HL-60 (cell line): ENCODE measurements at regions not wholly inside any gene's neighbourhood (a gene's known extent, or its start where the extent isn't known, plus 50 kb on each side); places are given as distances from the start of the nearest gene placed in this dataset.

Source experiments
- GABPA ChIP-seq: IDR thresholded peaks from 2 replicates; pipeline ENCODE4 v1.6.1; 2012; ENCODE audit warnings: low read depth
- POLR2AphosphoS5 ChIP-seq: IDR thresholded peaks from 2 replicates; pipeline ENCODE4 v1.6.1; 2012; ENCODE audit warnings: low read depth
- REST ChIP-seq: IDR thresholded peaks from 2 replicates; pipeline ENCODE4 v1.6.1; 2012; ENCODE audit warnings: low read depth; ENCODE audit not compliant: insufficient replicate concordance
- TF ChIP-seq, protein P1 (sequence below): IDR thresholded peaks from one replicate; pipeline ENCODE4 v1.5.1; 2011; ENCODE audit warnings: low read length, control low read depth, inconsistent platforms; ENCODE audit not compliant: insufficient read depth

DNA sequence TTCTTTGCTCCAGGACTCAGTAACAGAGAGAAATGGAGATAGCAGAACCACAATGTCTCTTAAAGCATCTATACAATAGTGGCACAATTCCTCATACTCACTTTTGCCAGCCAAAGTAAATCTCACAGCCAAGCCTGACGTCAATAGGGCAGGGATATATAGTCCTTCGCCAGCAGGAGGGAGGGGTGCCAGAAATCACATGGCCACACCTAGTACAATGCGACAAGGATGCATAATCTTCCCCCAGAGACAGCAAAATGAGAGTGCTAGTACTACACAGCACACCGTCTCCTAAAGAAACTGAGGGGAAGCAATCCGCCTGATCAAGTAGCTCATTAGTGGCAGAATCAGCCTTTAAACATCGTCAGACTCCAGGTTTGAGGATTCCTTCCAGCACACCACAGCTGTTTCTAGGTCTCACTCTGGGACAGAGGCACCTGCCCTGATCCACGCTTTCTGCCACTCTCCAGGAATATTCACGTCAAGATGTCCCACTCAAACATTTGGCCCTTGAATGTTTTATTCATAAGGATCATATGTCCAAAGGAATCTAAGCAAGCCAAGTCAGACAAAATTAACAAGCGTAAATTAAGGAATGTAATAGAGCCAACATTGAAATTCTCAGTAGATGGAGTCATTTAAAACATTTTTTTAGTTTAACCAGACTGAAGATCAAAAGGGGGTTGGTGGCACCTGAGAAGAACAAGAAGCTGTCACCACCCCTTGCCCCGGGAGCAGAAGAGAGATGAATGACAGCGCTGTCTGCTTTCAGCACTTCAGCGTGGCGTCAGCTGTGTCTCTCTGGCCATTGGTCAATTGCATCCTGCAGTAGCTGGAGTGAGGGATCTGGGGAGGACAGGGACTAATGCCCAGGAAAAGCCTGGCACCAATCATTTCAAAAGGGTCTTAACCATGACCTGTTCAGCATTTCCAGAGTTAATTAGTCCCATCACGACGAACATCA is 63.5 kb upstream of the SERP2 start:
- TF ChIP-seq, protein P1, sequence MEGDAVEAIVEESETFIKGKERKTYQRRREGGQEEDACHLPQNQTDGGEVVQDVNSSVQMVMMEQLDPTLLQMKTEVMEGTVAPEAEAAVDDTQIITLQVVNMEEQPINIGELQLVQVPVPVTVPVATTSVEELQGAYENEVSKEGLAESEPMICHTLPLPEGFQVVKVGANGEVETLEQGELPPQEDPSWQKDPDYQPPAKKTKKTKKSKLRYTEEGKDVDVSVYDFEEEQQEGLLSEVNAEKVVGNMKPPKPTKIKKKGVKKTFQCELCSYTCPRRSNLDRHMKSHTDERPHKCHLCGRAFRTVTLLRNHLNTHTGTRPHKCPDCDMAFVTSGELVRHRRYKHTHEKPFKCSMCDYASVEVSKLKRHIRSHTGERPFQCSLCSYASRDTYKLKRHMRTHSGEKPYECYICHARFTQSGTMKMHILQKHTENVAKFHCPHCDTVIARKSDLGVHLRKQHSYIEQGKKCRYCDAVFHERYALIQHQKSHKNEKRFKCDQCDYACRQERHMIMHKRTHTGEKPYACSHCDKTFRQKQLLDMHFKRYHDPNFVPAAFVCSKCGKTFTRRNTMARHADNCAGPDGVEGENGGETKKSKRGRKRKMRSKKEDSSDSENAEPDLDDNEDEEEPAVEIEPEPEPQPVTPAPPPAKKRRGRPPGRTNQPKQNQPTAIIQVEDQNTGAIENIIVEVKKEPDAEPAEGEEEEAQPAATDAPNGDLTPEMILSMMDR, result no peak
- no peak for TF ChIP-seq POLR2AphosphoS5
- no peak for TF ChIP-seq GABPA
- no peak for TF ChIP-seq REST
